MM.1S (cell line): ENCODE measurements at regions not wholly inside any gene's neighbourhood (a gene's known extent, or its start where the extent isn't known, plus 50 kb on each side); places are given as distances from the start of the nearest gene placed in this dataset.

ENCODE experiments used
- DNase-seq: peaks from one replicate; pipeline ENCODE4 v3.0.0-alpha.2; 2015
- H2AFZ ChIP-seq: fragments of 300-600 bp; sonication (generic); 2 replicates; pipeline ENCODE4 v1.6.0; 2016; ENCODE audit warnings: antibody characterized with exemption, low read length
- H3F3A ChIP-seq: fragments of 300-600 bp; sonication (generic); 2 replicates; pipeline ENCODE4 v1.6.1; 2016; ENCODE audit warnings: mild to moderate bottlenecking, antibody characterized with exemption, low read length, moderate library complexity, mixed read lengths; ENCODE audit not compliant: insufficient read depth
- H3K27ac ChIP-seq: fragments of 300-600 bp; sonication (generic); 2 replicates; pipeline ENCODE4 v1.5.1; 2016; ENCODE audit warnings: mild to moderate bottlenecking, low read length
- H3K27me3 ChIP-seq: fragments of 300-600 bp; sonication (generic); replicated peaks from 2 replicates; pipeline ENCODE4 v1.6.0; 2016; ENCODE audit warnings: low read length; ENCODE audit not compliant: insufficient read depth
- H3K36me3 ChIP-seq: fragments of 300-600 bp; sonication (generic); replicated peaks from 2 replicates; pipeline ENCODE4 v1.6.1; 2016; ENCODE audit warnings: mild to moderate bottlenecking, low read length, mixed read lengths; ENCODE audit not compliant: insufficient read depth
- H3K4me1 ChIP-seq: fragments of 300-600 bp; sonication (generic); 2 replicates; pipeline ENCODE4 v1.6.1; 2016; ENCODE audit warnings: low read length, mixed read lengths
- H3K4me2 ChIP-seq: fragments of 300-600 bp; sonication (generic); 2 replicates; pipeline ENCODE4 v1.6.0; 2016; ENCODE audit warnings: low read depth, low read length
- H3K4me3 ChIP-seq: fragments of 300-600 bp; sonication (generic); 2 replicates; pipeline ENCODE4 v1.5.1; 2016; ENCODE audit warnings: low read length, mixed read lengths
- H3K79me2 ChIP-seq: fragments of 300-600 bp; sonication (generic); 2 replicates; pipeline ENCODE4 v1.6.1; 2016; ENCODE audit warnings: mixed run types, low read length, mixed read lengths
- H3K9ac ChIP-seq: fragments of 300-600 bp; sonication (generic); 2 replicates; pipeline ENCODE4 v1.6.1; 2016; ENCODE audit warnings: low read length, mixed read lengths
- H3K9me2 ChIP-seq: fragments of 300-600 bp; sonication (generic); replicated peaks from 2 replicates; pipeline ENCODE4 v1.6.1; 2016; ENCODE audit warnings: mild to moderate bottlenecking, low read length, mixed read lengths; ENCODE audit not compliant: insufficient read depth
- H3K9me3 ChIP-seq: fragments of 300-600 bp; sonication (generic); replicated peaks from 2 replicates; pipeline ENCODE4 v1.6.1; 2016; ENCODE audit warnings: mild to moderate bottlenecking, low read length, mixed read lengths; ENCODE audit not compliant: insufficient read depth
- H4K20me1 ChIP-seq: fragments of 300-600 bp; sonication (generic); 2 replicates; pipeline ENCODE4 v1.6.1; 2016; ENCODE audit warnings: mild to moderate bottlenecking, low read length, moderate library complexity, mixed read lengths; ENCODE audit not compliant: insufficient read depth
- EZH2 ChIP-seq: fragments of 300-600 bp; sonication (generic); optimal IDR thresholded peaks from 2 replicates; pipeline ENCODE3; 2017; ENCODE audit warnings: low read depth, mild to moderate bottlenecking, antibody characterized with exemption, low read length, mixed read lengths
- EZH2phosphoT487 ChIP-seq: fragments of 300-600 bp; sonication (generic); IDR thresholded peaks from 2 replicates; pipeline ENCODE4 v1.6.1; 2018; ENCODE audit warnings: antibody characterized with exemption, low read length
- TF ChIP-seq, protein P1 (sequence below): fragments of 300-600 bp; sonication (generic); IDR thresholded peaks from 2 replicates; pipeline ENCODE4 v1.5.1; 2016; ENCODE audit warnings: antibody characterized with exemption, low read length, mixed read lengths

- H4K20me1 ChIP-seq: no peaks in the 10 kb centered on the region
- H3K36me3 ChIP-seq: no peaks in the 10 kb centered on the region
- H3K4me3 ChIP-seq: no peak overlapping the region
- no peaks in the 10 kb centered on the region for H3K79me2 ChIP-seq
- H3K9ac ChIP-seq: no peak overlapping the region
- H3K9me3 ChIP-seq: no peaks in the 10 kb centered on the region
- H3F3A ChIP-seq: no peaks in the 10 kb centered on the region
- no peak for DNase-seq
- no peak overlapping the region for H2AFZ ChIP-seq
- H3K27me3 ChIP-seq: no peaks in the 10 kb centered on the region
- no peak overlapping the region for H3K4me2 ChIP-seq
- H3K27ac ChIP-seq: no peak overlapping the region
- no peaks in the 10 kb centered on the region for H3K9me2 ChIP-seq
- no peaks in the 10 kb centered on the region for H3K4me1 ChIP-seq
- TF ChIP-seq, protein P1, sequence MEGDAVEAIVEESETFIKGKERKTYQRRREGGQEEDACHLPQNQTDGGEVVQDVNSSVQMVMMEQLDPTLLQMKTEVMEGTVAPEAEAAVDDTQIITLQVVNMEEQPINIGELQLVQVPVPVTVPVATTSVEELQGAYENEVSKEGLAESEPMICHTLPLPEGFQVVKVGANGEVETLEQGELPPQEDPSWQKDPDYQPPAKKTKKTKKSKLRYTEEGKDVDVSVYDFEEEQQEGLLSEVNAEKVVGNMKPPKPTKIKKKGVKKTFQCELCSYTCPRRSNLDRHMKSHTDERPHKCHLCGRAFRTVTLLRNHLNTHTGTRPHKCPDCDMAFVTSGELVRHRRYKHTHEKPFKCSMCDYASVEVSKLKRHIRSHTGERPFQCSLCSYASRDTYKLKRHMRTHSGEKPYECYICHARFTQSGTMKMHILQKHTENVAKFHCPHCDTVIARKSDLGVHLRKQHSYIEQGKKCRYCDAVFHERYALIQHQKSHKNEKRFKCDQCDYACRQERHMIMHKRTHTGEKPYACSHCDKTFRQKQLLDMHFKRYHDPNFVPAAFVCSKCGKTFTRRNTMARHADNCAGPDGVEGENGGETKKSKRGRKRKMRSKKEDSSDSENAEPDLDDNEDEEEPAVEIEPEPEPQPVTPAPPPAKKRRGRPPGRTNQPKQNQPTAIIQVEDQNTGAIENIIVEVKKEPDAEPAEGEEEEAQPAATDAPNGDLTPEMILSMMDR: no peak
- no peak for TF ChIP-seq EZH2
- no peak for TF ChIP-seq EZH2phosphoT487
Observed at GRCh38 chr5:125813221-125813974, 609.8 kb upstream of the GRAMD2B start.

DNA sequence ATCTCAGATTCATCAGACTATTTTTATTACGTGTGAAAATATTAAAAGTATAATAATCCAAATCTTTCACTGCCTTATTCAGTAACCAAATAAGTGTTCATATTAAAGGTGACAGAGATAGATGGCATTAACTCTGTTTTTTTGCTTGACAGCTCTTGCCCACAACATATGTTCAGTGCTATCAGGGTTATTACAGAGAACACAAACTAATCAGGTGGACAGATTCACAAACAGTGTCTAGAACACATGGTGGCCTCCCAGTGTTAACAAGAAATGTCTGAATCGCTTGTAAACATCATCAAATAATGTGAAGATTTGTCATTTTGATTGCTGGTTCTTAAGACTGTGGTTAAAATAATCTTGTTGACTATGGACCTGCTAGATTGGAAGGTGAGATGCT is 609.1 kb upstream of the GRAMD2B start:
- Histone ChIP-seq H3K36me3 (no peaks in the 10 kb centered on the region), H3K4me3 (no peak overlapping the region), H3K4me2 (no peak overlapping the region), H3K4me1 (no peaks in the 10 kb centered on the region), H3K27me3 (no peaks in the 10 kb centered on the region), H3K27ac (no peak overlapping the region), H3K9me3 (no peaks in the 10 kb centered on the region), H3K79me2 (no peaks in the 10 kb centered on the region), H3K9ac (no peak overlapping the region), H4K20me1 (no peaks in the 10 kb centered on the region), H2AFZ (no peak overlapping the region), H3K9me2 (no peaks in the 10 kb centered on the region), H3F3A (no peaks in the 10 kb centered on the region)
- no peak for DNase-seq
- no peak for TF ChIP-seq EZH2
- TF ChIP-seq, protein P1: no peak
- TF ChIP-seq EZH2phosphoT487: no peak

DNA sequence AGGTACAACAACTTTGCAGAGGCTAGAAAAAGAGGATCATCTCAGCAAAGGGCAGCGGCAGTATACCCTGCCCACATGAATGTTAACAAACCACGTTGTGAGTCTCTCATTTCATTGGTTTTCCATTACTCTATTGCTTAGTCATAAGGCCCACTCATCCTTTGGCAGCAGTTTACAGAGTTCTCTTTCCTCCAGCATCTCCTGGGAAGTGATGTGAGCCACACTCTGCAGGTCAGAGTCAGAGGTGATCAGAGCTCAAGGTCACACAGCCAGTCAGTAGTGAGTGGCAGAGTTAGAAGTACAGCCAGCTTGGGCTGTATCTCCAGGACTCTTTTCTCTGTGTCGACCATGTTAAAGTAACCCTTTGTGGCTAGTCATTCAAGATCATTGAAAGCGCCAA is 599.6 kb upstream of the GRAMD2B start:
- TF ChIP-seq, protein P1: no peak
- no peak for TF ChIP-seq EZH2
- no peak for TF ChIP-seq EZH2phosphoT487
- H4K20me1 ChIP-seq: no peaks in the 10 kb centered on the region
- no peak overlapping the region for H3K27ac ChIP-seq
- H3K9me3 ChIP-seq: no peaks in the 10 kb centered on the region
- no peaks in the 10 kb centered on the region; the same call in 1 of the 2 replicates for H3K4me1 ChIP-seq
- H2AFZ ChIP-seq: no peak overlapping the region
- no peak overlapping the region for H3K4me2 ChIP-seq
- H3K9ac ChIP-seq: no peak overlapping the region
- H3K9me2 ChIP-seq: no peaks in the 10 kb centered on the region
- no peaks in the 10 kb centered on the region for H3K79me2 ChIP-seq
- no peak overlapping the region for H3K4me3 ChIP-seq
- DNase-seq: no peak
- no peaks in the 10 kb centered on the region for H3F3A ChIP-seq
- no peaks in the 10 kb centered on the region for H3K27me3 ChIP-seq
- no peaks in the 10 kb centered on the region for H3K36me3 ChIP-seq
